NCI-H69 (cell line): ENCODE measurements at regions not wholly inside any gene's neighbourhood (a gene's known extent, or its start where the extent isn't known, plus 50 kb on each side); places are given as distances from the start of the nearest gene placed in this dataset.
A peak's percentile ranks its signal among the peaks of the same experiment; 100 is the strongest.

Experiments used
- DNase-seq: peaks from one replicate; lab custom pipeline; 2025; lab: John Stamatoyannopoulos, UW

- DNase-seq, result no peak
Observed at GRCh38 chr2:240298117-240298790, 137.2 kb upstream of the GPC1 start.

DNA sequence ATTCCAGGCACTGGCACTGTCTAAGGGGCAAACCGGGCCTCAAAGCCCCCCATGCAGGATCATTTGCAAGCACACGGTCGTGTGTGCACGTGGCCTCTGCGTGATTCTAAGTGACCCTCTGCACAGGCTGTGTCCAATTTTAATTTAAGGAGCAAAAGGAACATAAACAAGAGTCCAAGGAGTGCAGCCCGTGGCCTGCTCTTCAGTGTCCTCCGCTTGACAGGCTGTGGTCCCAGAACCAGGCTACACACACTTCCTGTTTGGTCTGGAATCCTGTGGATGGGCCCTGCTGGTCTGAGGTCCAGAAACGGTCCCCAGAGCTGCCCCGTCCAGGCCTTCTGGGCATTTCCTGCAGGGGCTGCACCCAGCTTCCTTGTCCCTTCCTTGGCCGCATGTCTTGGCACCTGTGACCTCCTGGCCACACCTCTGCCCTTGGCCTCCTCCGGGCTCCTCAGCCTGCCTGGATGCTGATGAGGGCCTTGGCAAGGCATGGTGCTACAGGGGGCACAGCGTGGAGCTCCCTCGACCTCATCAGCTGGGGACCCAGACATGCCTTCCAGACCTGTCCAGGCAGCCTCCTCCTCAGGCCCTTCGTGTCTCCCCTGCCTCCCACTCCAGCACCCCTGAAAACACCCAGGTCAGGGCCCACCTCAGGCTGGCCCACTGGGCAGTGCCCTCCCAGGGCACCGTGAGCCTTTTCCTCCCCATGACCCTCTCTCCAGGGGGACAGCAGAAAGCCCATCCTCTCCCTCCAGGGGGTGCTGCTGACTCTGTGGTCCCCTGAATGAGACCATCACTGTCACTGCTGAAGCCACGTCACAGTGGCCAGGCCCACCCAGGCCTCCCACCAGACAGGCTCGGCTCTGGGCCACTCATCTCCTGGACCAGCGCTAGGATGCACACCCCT lies 136.4 kb upstream of the GPC1 start:
- no peak for DNase-seq

DNA sequence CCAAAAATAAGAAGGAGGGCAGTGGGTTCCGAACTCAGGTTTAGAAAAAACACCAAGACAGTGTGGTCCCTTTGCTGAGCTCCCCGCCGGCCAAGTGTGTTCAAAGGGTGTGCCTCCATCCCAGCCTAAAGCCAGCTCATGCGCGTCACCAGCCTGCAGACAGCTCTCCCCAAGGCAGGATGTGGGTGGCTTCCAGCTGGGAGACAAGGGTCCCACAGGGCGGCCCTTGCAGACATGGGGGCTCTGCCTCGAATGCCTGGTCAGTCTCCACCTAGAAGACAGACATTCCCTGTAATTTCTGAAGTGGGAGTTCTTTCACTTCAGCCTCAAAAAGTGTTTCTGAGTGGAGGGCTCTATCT lies 135.8 kb upstream of the GPC1 start:
- no peak for DNase-seq

GRCh38 chr2:240300261-240300821 lies 135.1 kb upstream of the GPC1 start:
- DNase-seq, result no peak

DNA sequence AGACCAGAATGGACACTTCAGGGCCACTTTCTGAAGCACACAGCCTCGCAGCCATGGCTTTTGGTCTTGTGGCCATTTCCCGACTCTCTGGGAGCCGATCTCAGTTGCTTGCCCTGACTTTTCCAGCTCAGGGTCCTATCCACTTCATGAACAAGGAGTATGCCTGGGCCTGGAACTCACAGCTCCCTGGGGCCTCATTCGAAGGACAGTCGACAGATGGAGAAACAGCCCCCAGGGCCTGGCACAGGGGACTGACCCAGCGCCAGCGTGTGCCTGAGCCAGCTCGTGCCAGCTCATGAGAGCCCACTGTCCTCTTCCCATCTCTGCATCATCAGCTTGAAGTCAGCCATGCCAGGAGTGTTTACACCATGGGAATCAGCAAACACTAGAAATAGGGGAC lies 134.6 kb upstream of the GPC1 start:
- no peak for DNase-seq

DNA sequence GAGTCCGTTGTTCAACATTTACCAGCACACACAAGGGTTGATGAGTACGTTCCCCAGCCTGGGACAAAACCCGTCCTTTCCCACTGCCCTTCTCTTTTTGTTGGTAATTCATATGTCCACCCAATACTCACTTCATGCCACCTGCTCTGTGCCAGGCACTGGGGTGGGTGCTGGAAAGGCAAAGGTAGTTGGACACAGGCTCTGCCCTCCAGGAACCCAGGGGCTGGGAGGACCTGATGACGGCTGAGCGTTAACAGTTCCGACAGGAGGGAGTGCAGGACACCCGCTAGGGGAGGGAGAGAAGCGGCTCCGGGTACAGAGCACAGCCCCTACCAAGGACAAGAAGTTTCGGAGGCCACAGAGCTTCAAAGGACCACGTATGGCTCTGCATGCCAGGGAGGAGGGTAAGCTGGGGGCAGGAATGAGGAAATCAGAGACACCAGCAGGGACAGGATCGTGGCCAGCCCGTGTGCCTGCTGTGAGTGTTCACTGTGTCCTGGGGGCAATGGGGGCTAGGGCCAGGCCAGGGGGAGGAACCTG lies 134.1 kb upstream of the GPC1 start:
- DNase-seq, result no peak

- DNase-seq, result no peak
Observed at GRCh38 chr2:240302041-240302440, 133.4 kb upstream of the GPC1 start.

DNA sequence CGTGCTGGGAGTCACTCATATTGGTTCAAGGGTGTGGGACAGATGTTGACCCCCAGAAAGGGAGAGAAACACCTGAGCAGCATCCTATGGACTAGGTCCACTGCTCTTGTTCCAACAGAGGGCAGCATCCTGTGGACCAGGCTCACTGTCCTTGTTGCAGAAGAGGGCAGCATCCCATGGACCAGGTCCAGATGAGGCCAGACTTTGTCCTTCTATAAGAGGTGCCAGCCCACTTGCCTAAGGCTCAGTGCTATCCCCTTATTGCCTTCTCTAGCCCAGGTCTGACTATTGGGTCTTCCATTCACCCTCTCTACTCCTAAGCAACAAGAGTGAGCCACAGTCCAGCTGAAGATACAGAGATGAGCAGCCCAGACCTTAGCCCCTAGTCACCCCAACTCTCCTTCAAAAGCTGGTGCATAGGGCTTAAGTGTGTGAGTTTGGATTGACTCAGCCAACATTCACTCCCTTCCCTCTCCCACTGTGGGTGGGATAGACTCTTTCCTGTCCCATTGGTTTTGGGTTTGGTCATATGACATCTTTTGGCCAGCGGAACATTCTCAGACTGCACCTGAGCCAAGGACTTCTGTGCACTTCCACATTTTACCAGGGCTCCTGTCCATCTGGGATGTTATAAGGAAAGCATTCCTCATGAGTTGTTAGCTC lies 132.4 kb upstream of the GPC1 start:
- DNase-seq, result no peak

DNA sequence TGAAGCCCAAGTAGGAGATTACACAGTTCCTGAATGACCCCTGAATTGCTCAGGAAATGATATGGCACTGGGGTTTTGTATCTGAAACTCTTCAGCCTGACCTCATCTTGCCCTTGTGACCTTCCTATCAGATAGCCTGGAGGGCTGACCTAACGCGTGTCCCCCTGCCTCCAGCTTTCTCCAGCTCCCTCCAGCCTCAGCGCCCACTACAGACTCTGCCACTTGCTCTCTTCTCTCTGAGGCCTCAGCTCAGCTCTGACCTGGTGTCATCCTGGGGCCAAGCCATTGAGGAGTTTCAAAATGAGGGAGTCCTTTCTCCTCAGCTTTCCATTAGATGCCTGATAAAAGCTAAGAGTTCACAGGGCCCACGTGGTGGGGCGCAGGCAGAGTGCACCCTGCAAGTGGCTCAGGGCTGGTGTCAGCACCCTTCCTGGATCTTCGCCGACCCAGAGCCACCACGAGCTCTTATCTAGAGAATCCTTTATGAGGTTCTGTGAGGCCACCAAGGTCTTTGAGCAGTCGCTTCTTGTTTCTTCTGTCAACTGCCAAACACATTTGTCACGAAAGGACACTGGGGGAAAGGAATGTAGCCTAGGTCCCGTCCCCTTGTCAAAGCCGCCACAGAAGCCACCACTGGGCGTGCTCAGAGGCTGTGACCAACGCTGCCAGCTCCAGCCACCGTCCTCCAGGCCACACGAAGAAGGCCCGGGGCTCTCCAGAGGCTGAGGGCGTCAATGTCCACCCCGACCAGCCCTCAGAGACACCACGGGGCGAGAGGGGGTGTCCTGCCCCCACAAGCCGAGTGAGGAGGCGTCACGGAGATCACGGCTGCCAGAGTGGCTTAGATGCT lies 131.3 kb upstream of the GPC1 start:
- no peak for DNase-seq

DNA sequence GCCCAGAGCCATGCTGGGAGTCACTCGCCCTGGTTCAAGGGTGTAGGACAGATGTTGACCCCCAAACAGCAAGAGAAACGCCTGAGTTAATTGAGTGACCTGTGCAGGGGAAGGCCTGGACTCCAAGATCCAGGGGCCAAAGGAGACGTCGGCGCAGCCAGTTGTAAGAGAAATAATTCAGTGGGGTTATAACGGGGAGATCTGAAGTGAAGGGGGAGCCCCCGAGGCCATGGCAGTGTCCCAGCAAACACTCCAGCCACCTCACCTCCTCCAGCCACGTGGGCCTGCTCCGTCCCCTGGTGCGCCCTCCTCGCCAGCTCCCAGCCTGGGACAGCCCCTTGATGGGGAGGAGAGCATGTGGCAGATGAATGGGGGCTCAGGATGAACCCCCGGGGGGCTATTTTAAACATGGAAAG lies 130.7 kb upstream of the GPC1 start:
- no peak for DNase-seq

- no peak for DNase-seq
Observed at GRCh38 chr2:240305369-240305962, 130.0 kb upstream of the GPC1 start.

- DNase-seq, result no peak
Observed at GRCh38 chr2:240306185-240306584, 129.3 kb upstream of the GPC1 start.

DNA sequence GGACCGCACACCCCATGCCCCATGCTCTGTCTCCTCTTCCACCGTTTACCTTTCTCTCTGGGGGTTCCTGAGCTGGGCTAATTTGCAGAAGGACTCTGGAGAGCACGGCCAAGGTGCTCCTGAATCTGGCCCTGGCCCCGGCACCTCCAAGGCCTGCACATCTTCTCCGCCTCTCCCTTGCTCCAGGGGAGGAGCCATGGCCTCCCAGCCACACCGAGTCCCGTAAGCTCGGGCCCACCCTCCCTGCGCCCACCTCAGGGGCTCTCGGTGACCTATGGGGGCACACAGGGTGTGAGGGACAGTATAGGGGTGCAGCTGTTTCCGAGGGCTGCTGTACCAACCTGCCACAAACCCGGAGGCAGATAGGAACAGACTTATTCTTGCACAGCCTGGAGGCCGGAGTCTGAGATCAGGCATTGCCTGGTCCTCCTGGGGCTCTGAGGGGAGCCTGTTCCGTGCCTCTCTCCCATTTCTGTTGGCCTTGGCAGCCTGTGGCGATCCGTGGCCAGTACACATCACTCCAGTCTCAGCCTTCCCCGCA lies 127.3 kb upstream of the GPC1 start:
- no peak for DNase-seq

DNA sequence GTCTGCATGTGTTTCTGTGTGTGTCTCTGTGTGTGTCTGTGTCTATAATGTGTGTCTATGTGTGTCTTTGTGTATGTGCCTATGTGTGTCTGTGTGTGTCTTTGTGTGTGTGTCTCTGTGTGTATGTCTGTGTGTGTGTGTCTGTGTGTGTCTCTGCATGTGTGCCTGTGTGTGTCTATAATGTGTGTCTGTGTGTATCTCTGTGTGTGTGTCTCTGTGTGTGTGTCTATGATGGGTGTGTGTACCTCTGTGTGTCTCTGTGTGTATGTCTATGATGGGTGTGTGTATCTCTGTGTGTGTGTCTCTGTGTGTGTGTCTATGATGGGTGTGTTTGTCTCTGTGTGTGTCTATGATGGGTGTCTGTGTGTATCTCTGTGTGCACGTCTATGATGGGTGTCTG lies 126.2 kb upstream of the GPC1 start:
- DNase-seq, result no peak

- no peak for DNase-seq
Observed at GRCh38 chr2:240310201-240310600, 125.3 kb upstream of the GPC1 start.

DNA sequence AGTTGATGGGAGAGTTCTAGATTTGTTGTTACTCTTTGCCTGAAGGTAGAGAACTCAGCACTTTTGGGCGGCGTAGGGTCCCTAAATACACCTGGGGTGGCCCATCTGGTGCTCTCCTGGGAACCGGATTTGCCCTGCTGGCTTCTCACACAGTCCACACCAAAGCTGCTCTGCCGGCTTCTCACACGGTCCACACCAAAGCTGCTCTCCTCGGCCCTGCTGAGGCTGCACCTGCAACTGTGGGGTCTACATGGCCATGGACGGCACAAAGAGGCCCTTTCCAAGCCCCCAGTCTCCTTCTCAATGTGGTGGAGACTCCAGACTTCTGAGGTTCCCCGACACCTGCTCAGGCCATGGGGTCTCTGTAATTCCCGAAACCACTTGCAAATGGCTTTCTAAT lies 124.8 kb upstream of the GPC1 start:
- DNase-seq, result no peak

DNA sequence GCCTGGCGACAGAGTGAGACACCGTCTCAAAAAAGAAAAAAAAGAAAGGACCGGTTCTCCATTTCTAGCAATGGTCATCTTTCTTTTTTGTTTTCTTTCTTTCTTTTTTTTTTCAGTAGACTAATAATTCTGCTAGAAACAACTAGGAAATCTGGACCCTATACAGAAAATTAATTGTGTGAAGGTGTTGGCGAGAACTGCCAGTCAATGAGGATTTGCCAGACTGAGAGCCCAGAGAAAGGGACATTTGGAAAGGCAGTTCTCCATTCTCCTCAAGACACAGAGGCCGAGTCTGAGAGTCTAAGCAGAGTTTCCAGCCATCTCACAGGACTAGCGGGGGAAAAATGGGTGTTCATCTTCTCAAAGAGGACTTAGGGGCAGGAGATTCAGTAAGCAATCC lies 123.6 kb upstream of the GPC1 start:
- DNase-seq, result no peak

- DNase-seq, result no peak
Observed at GRCh38 chr2:240319221-240319854, 116.1 kb upstream of the GPC1 start.

- no peak for DNase-seq
Observed at GRCh38 chr2:240319855-240320203, 115.6 kb upstream of the GPC1 start.

GRCh38 chr2:240320204-240320993 lies 115.1 kb upstream of the GPC1 start:
- DNase-seq, result peak; percentile 41
